HT1080 (cell line): ENCODE measurements at regions not wholly inside any gene's neighbourhood (a gene's known extent, or its start where the extent isn't known, plus 50 kb on each side); places are given as distances from the start of the nearest gene placed in this dataset. TPM values are rescaled to one million over a fixed set of nuclear protein-coding genes. Genes with fewer than 3 reads are reported as not detected.
"Not testable (repeated sequence)": the region's sequence is repeated elsewhere in the genome, so short reads cannot be mapped to it uniquely, and the experiment has no call there.

Source experiments
- DNase-seq: peaks from one replicate; pipeline ENCODE4 v3.0.0-alpha.2; 2015; ENCODE audit warnings: low read depth
- small RNA-seq: library from RNA; depleted of rRNA; stranded (forward); fragments of <200 nt; gene quantifications from one replicate; pipeline ENCODE3, GENCODE V24; 2014

GRCh38 chr12:79993106-79993862 lies 58.4 kb upstream of the PPP1R12A start:
- no peak for DNase-seq

- no peak for DNase-seq
These were observed 56.7 kb upstream of the PPP1R12A start for GRCh38 chr12:79991586-79991985.

GRCh38 chr12:79990509-79991338 lies 55.8 kb upstream of the PPP1R12A start:
- DNase-seq = not testable (repeated sequence)

- DNase-seq = peak; percentile 49
These were observed 53.5 kb upstream of the PPP1R12A start for GRCh38 chr12:79988368-79988767.

DNA sequence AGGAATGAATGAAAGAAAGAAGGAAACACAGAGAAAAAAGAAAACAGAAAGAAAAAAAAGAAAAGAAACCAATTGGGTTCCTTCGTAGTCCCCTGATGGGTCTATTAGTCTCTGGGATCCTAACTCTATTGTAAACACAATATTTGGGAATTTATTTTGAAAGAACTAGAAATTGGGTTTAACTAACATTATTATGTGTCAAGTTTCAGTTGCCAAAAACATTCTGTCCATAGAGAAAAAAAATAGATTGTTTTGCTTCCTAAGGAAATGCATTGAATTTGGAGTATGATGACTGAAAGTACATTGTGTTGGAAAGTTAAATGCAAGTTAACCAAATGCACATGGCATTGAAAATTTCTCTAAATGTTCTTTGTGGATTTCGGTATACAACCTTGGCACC lies 52.8 kb upstream of the PPP1R12A start:
- no peak for DNase-seq

Small RNA genes lying in the stretch of these regions (small RNA-seq; reads per million reads assigned to genes)
- gene SNRPGP20 = not detected
